Epithelial cell of proximal tubule (primary cell): ENCODE measurements at regions not wholly inside any gene's neighbourhood (a gene's known extent, or its start where the extent isn't known, plus 50 kb on each side); places are given as distances from the start of the nearest gene placed in this dataset.

Source experiments
- DNase-seq: peaks from one replicate; pipeline ENCODE4 v3.0.0-alpha.2; 2011; ENCODE audit warnings: low read depth
- H3K4me3 ChIP-seq: 2 replicates; pipeline ENCODE4 v1.5.1; 2011; ENCODE audit warnings: low read depth, mild to moderate bottlenecking, low read length
- CTCF ChIP-seq: conservative IDR thresholded peaks from 2 replicates; pipeline ENCODE4 v1.5.1; 2012; ENCODE audit warnings: low read depth, mild to moderate bottlenecking, low read length

- no peak for TF ChIP-seq CTCF
- DNase-seq = no peak
- no peak overlapping the region for H3K4me3 ChIP-seq
Observed at GRCh38 chr6:121600389-121601168, 165.1 kb downstream of the GJA1 start.

- no peak for TF ChIP-seq CTCF
- H3K4me3 ChIP-seq = no peak overlapping the region
- no peak for DNase-seq
Observed at GRCh38 chr6:121603486-121603885, 168.0 kb downstream of the GJA1 start.

GRCh38 chr6:121607721-121608120, 172.3 kb downstream of the GJA1 start:
- no peak overlapping the region for H3K4me3 ChIP-seq
- no peak for DNase-seq
- no peak for TF ChIP-seq CTCF

GRCh38 chr6:121608270-121608669, 172.8 kb downstream of the GJA1 start:
- DNase-seq = no peak
- TF ChIP-seq CTCF = no peak

GRCh38 chr6:121609281-121609680, 173.8 kb downstream of the GJA1 start:
- H3K4me3 ChIP-seq = no peak overlapping the region
- no peak for DNase-seq
- no peak for TF ChIP-seq CTCF

More at GRCh38 chr6:121608270-121608669, 172.8 kb downstream of the GJA1 start:
- no peak overlapping the region for H3K4me3 ChIP-seq

GRCh38 chr6:121612927-121613326, 177.5 kb downstream of the GJA1 start:
- DNase-seq = no peak
- no peak for TF ChIP-seq CTCF
- H3K4me3 ChIP-seq = no peak overlapping the region

GRCh38 chr6:121614115-121614514, 178.7 kb downstream of the GJA1 start:
- no peak for DNase-seq
- TF ChIP-seq CTCF = no peak
- no peak overlapping the region for H3K4me3 ChIP-seq
